GM12872 (cell line): ENCODE measurements at regions not wholly inside any gene's neighbourhood (a gene's known extent, or its start where the extent isn't known, plus 50 kb on each side); places are given as distances from the start of the nearest gene placed in this dataset.

ENCODE experiments used
- CTCF ChIP-seq: IDR thresholded peaks from 3 replicates; pipeline ENCODE4 v1.5.1; 2011; ENCODE audit warnings: low read depth, mild to moderate bottlenecking, low read length, moderate library complexity; ENCODE audit not compliant: insufficient read depth

DNA sequence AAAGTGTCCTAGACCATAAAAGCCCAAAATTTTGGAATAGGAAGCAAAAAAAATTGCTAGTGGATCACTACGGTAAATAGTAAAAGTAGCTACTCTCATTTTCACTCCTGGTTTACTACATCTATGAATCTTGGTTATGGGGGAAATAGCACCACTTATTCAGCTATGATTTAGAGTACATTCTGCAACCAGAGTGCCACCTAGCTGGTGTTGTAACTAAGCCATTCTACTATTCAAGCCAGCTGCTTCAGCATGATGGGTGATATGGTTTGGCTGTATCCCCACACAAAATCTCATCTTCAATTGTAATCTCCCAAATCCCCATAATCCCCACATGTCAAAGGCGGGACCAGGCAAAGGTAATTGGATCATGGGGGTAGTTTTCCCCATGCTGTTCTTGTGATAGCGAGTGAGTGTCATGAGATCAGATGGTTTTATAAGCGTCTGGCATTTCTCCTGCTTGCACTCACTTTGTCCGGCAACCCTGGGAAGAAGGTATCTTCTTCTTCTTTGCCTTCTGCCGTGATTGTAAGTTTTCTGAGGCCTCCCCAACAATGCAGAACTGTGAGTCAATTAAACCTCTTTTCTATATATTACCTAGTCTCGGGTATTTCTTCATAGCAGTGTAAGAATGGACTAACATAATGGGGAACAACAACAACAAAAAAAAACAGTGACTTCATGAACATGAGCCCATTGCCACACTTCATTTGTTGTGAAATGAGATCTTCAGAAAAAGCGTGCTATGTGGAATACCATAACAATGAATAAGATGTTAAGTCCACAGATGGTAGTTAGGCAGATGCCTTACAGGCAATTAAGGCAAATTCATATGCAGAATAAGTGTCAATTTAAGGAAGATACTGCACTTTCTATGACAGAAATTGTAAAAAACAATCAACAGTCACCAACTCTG is 280.1 kb downstream of the PABPC4L start:
- no peak for TF ChIP-seq CTCF

GRCh38 chr4:133920236-133920635 is 281.4 kb downstream of the PABPC4L start:
- no peak for TF ChIP-seq CTCF

GRCh38 chr4:133910165-133910564 is 291.4 kb downstream of the PABPC4L start:
- no peak for TF ChIP-seq CTCF

DNA sequence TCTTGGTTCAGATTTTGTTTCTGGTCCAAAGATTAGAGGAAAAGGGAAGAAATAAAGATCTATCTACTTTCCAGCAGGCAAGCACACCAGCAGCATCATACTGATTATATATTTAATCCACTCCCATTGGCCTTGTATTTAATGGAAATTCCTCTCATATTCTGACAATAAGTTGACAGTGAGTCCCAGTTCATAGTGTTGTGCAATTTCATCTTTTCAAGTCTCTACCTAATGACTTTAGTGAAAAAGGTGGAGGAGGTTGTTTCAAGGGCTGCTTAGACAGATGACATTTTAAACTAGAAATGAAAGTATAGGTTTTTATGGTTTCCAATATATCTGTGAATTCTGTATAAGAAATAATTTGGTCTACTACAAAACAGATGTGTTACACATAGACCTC is 298.6 kb downstream of the PABPC4L start:
- TF ChIP-seq CTCF, result no peak

- TF ChIP-seq CTCF, result no peak
Observed at GRCh38 chr4:133891011-133891410, 310.6 kb downstream of the PABPC4L start.

DNA sequence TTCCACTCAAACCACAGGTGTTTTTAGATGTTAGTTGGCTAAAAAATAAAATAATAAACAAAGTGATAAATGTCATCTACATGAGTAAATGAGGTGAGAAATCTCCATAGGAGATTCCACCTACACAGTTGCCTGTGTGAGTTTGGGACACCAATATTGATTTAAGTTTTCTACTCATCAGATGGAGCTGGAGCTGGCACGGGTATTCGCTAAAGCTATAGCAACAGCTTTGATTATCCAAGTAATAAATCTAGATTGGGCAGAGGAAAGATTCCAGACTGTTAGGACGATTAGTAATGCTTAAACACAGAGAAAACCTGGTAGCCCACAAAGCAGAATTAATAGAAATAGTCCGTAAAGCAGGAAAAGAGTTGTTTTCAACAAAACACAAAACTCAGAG is 313.9 kb downstream of the PABPC4L start:
- no peak for TF ChIP-seq CTCF

DNA sequence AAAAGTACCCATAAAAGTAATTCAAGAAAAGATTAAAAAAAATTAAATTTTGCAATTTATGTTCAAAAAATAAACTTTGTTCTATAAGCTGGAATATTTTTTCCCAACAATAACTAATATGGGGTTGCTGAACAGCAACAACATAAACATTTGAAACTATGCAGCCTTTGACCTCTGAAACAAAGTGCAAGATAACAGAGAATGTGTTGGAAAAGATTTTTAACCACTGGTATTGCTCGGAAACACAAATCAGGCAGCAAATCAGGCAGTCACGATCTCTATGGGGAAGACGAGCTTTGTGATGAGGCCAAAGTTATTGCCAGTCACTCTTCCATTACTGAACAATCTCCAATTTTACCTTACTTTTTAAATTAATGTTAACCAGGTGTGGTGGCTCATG is 332.1 kb downstream of the PABPC4L start:
- no peak for TF ChIP-seq CTCF

DNA sequence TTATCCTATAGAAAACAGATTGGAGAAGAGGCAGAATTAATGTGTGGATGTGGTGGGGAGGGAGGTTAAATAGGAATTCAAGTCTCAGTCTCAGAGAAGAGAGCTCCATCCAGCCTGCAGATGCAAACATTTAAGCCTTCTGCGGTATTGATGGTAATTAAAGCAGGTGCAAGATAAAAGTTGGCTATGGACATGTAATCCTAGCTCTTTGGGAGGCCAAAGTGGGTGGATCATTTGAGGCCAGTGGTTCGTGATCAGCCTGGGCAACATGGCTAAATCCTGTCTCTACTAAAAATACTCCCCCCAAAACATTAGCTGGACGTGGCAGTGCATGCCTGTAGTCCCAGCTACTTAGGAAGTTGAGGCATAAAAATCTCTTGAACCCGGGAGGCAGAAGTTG is 332.7 kb downstream of the PABPC4L start:
- no peak for TF ChIP-seq CTCF
